GM21515 (cell line): ENCODE measurements at regions not wholly inside any gene's neighbourhood (a gene's known extent, or its start where the extent isn't known, plus 50 kb on each side); places are given as distances from the start of the nearest gene placed in this dataset.
"Not testable (repeated sequence)": the region's sequence is repeated elsewhere in the genome, so short reads cannot be mapped to it uniquely, and the experiment has no call there.

Experiments
- ATAC-seq: cut with Tn5 transposase; IDR thresholded peaks from one replicate; pipeline ENCODE4 v1.9.1; 2021; ENCODE audit not compliant: unreplicated experiment

- ATAC-seq = no peak
These were observed 803.9 kb upstream of the PCDH10 start for GRCh38 chr4:132344924-132345828.

- no peak for ATAC-seq
These were observed 803.1 kb upstream of the PCDH10 start for GRCh38 chr4:132346016-132346415.

- not testable (repeated sequence) for ATAC-seq
These were observed 797.5 kb upstream of the PCDH10 start for GRCh38 chr4:132351606-132352005.

- no peak for ATAC-seq
These were observed 766.9 kb upstream of the PCDH10 start for GRCh38 chr4:132382243-132382642.

GRCh38 chr4:132383571-132384199, 765.4 kb upstream of the PCDH10 start:
- no peak for ATAC-seq

- no peak for ATAC-seq
These were observed 764.4 kb upstream of the PCDH10 start for GRCh38 chr4:132384709-132385108.

GRCh38 chr4:132386130-132386529, 763.0 kb upstream of the PCDH10 start:
- no peak for ATAC-seq

GRCh38 chr4:132387060-132387459, 762.0 kb upstream of the PCDH10 start:
- no peak for ATAC-seq

- no peak for ATAC-seq
These were observed 753.5 kb upstream of the PCDH10 start for GRCh38 chr4:132395561-132395960.

- ATAC-seq = no peak
These were observed 752.5 kb upstream of the PCDH10 start for GRCh38 chr4:132396636-132397035.

- ATAC-seq = no peak
These were observed 731.9 kb upstream of the PCDH10 start for GRCh38 chr4:132417220-132417619.

- ATAC-seq = no peak
These were observed 722.0 kb upstream of the PCDH10 start for GRCh38 chr4:132427125-132427524.

GRCh38 chr4:132437117-132437516, 712.0 kb upstream of the PCDH10 start:
- no peak for ATAC-seq

GRCh38 chr4:132445386-132445785, 703.7 kb upstream of the PCDH10 start:
- no peak for ATAC-seq

- not testable (repeated sequence) for ATAC-seq
These were observed 691.1 kb upstream of the PCDH10 start for GRCh38 chr4:132457987-132458386.

- ATAC-seq = no peak
These were observed 669.6 kb upstream of the PCDH10 start for GRCh38 chr4:132479543-132479942.

- no peak for ATAC-seq
These were observed 660.5 kb upstream of the PCDH10 start for GRCh38 chr4:132488555-132488954.

- no peak for ATAC-seq
These were observed 655.6 kb upstream of the PCDH10 start for GRCh38 chr4:132493476-132493875.

- not testable (repeated sequence) for ATAC-seq
These were observed 653.8 kb upstream of the PCDH10 start for GRCh38 chr4:132495267-132495812.

GRCh38 chr4:132498215-132498614, 650.9 kb upstream of the PCDH10 start:
- ATAC-seq = no peak

GRCh38 chr4:132502096-132502552, 647.0 kb upstream of the PCDH10 start:
- ATAC-seq = no peak

GRCh38 chr4:132504438-132504837, 644.7 kb upstream of the PCDH10 start:
- no peak for ATAC-seq
